ENCODE measurements at regions not wholly inside any gene's neighbourhood (a gene's known extent, or its start where the extent isn't known, plus 50 kb on each side); places are given as distances from the start of the nearest gene placed in this dataset.
"Not testable (repeated sequence)": the region's sequence is repeated elsewhere in the genome, so short reads cannot be mapped to it uniquely, and the experiment has no call there.

DNA sequence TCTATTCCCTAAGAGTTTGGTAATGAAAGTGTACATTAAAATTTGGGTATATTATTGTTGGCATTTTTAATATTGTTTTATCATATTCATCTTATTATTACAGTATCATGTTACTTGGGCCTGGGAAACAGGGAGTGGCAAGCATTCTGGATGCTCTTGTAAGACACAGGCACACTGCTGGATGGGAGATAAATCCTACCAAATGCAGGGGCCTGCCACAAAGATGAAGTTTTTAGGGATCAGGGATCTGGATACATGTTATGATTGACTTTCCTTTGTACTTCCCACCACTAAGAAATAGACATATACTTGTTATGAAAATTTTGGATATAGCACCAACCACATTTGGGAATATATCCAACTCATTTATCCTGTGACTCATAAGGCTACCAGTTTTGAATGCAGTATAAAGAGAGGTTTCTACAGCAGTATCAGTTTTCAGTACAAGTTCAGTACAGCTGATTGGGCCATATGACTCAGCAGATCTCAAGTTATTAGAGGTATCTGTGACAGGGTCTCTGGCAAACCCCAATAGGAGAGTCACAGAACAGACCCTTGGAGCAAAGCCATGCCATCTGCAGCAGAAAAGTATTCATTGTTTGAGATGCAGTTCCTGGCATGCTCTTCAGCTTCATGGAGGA is 360.1 kb downstream of the DMAC1 start:
- Mint-ChIP-seq H3K4me3 (no peak overlapping the region), H3K27me3 (peaks cover 16% of the 10 kb centered on the region), H3K9me3 (no peaks in the 10 kb centered on the region), H3K4me1 (ENCODE audit: low read depth) (no peaks in the 10 kb centered on the region), H3K27ac (no peak overlapping the region), H3K36me3 (ENCODE audit: low read depth) (no peaks in the 10 kb centered on the region)

DNA sequence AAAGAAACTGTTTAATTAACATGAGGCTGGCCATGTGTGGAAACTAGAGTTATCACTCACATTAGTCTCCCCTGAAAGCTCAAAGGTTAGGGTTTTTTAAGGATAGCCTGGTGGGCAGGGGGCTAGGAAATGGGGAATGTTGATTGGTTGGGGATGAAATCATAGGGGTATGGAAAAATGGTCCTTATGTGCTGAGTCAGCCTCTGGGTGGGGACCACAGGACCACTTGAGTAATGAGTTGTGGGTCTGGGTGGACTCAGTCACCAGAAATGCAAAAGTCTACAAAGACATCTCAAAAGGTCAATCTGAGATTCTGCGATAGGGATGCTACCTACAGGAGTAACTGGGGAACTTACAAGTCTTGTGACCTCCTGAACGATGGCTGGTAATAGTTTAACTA is 362.8 kb downstream of the DMAC1 start:
- H3K9me3 Mint-ChIP-seq = peaks cover 7% of the 10 kb centered on the region
- H3K4me3 Mint-ChIP-seq = no peak overlapping the region
- H3K4me1 Mint-ChIP-seq (ENCODE audit: low read depth) = no peaks in the 10 kb centered on the region
- no peak overlapping the region for H3K27ac Mint-ChIP-seq
- H3K27me3 Mint-ChIP-seq = peaks cover 8% of the 10 kb centered on the region
- no peaks in the 10 kb centered on the region for H3K36me3 Mint-ChIP-seq (ENCODE audit: low read depth)

DNA sequence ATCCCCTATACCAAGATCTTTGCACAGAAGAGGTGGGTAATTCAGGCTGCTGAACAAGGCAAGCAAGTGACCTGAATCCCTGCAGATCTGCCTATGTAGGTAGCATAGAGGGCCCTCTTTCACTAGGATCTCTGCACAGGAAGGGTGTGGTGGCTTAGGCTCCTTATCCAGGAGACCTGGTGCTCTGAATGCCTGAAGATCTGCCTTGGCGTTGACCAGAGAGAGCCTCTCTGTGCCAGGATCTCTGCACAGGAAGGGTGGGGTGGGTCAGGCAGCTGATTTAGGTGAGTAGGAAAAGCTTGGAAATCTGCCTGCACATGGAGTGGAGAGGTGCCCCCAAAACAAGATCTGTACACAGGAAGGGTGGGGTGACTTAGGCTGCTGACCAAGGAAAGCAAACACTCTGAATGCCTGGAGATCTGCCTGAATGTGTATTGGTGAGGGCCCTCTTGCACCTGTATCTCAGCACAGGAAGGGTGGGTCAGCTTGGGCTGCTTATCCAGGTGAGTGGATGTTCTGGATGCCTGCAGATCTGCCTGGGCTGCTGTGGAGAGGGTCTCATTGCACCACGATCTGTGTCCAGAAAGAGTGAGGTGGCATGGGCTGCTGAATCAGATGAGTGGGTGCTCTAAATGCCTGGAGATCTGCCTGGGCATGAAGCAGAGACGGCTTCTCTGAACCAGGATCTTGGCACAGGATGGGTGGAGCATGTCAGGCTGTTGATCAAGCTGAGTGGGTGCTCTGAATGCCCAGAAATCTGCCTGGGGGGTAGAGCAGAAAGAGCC is 365.9 kb downstream of the DMAC1 start:
- Mint-ChIP-seq H3K27me3 (peaks cover 8% of the 10 kb centered on the region), H3K36me3 (ENCODE audit: low read depth) (no peaks in the 10 kb centered on the region), H3K27ac (no peak overlapping the region), H3K4me3 (no peak overlapping the region), H3K4me1 (ENCODE audit: low read depth) (no peaks in the 10 kb centered on the region), H3K9me3 (peaks cover 7% of the 10 kb centered on the region)

DNA sequence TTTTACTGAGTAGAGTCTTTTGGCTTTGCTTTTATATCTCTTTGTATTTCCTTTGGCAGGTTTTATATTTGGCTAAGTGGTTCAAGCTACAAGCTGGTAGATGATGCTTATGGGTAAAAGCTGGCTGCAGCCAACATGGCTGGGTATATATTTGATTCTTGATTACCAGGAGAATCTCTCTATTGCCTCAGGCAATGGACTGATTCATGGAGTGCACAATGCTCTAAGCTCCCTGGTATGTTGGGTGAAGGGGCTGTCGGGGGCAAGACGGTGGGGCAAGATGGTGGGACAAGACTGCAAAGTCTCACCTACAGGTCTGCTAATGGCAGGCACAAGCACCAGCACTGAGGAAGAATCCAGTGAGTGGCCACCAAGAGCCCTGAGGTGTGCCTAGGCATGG is 366.6 kb downstream of the DMAC1 start:
- no peaks in the 10 kb centered on the region for H3K36me3 Mint-ChIP-seq (ENCODE audit: low read depth)
- peaks cover 8% of the 10 kb centered on the region for H3K27me3 Mint-ChIP-seq
- H3K4me3 Mint-ChIP-seq = no peak overlapping the region
- H3K9me3 Mint-ChIP-seq = peaks cover 11% of the 10 kb centered on the region
- no peaks in the 10 kb centered on the region for H3K4me1 Mint-ChIP-seq (ENCODE audit: low read depth)
- H3K27ac Mint-ChIP-seq = no peak overlapping the region

DNA sequence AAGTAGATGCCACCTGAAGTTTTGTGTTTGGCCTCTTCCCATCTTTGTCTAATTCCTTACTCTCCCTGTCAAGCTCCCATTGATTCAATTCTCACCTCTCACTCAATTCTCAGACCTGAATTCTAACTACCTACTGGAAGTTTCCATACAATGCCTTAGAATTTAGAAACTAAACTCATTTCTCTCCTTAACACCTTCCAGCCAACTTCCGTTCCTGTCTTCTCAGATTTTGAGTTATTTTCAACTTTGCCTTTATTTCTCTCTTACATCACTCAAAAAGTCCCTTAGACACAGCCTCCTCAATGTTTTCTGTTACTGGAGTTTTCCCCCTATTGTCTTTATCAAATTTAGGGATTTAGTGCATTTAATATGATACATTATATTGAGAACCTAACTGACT is 382.2 kb downstream of the DMAC1 start:
- not testable (repeated sequence) for H3K4me3 Mint-ChIP-seq; H3K4me1 Mint-ChIP-seq (ENCODE audit: low read depth); H3K27me3 Mint-ChIP-seq; H3K9me3 Mint-ChIP-seq; H3K27ac Mint-ChIP-seq; H3K36me3 Mint-ChIP-seq (ENCODE audit: low read depth)

DNA sequence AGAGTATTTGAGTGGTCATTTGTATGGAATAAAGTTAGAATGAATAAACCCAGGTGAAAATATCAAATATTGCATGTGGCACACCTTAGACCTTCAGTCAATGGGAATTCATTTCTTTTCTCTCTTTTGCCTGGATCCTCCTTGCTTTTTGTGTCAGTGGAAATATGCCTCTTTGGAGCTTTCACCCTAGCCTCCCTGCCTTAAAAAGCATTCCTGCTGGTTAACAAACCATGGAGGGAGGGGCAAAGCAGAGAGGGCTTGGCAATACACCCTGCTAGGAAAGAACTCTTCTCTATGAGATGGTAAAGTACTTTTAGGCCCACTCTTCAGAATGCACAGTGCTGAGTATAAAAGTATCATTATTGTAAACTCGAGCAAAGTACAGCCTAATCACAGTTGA is 383.7 kb downstream of the DMAC1 start:
- no peaks in the 10 kb centered on the region for H3K36me3 Mint-ChIP-seq (ENCODE audit: low read depth)
- H3K4me1 Mint-ChIP-seq (ENCODE audit: low read depth) = no peaks in the 10 kb centered on the region
- no peak overlapping the region for H3K27ac Mint-ChIP-seq
- H3K9me3 Mint-ChIP-seq = peaks cover 5% of the 10 kb centered on the region
- H3K4me3 Mint-ChIP-seq = no peak overlapping the region
- H3K27me3 Mint-ChIP-seq = no peaks in the 10 kb centered on the region

DNA sequence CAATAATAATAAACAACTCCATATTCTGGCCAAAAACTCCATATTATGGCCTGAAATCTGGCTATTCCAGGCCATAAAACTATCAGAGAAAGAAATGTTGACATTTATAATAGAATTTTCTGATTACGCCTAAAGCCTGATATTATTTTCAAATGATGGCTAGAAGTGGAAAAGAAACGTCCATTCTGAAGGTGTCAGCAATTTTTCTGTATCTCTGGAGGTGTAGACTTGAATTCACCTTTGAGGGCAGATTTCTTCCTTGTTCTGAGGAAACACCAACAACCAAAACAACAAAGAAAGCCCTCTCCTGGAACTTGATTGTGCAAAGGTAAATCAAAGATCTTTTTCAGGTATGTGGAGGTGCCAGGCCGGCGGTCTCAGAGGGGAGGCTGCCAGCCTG is 390.7 kb downstream of the DMAC1 start:
- peaks cover 7% of the 10 kb centered on the region for H3K9me3 Mint-ChIP-seq
- peaks cover 22% of the 10 kb centered on the region for H3K4me1 Mint-ChIP-seq (ENCODE audit: low read depth)
- no peak overlapping the region for H3K4me3 Mint-ChIP-seq
- peaks cover 23% of the 10 kb centered on the region for H3K27me3 Mint-ChIP-seq
- H3K27ac Mint-ChIP-seq = no peak overlapping the region
- no peaks in the 10 kb centered on the region for H3K36me3 Mint-ChIP-seq (ENCODE audit: low read depth)

DNA sequence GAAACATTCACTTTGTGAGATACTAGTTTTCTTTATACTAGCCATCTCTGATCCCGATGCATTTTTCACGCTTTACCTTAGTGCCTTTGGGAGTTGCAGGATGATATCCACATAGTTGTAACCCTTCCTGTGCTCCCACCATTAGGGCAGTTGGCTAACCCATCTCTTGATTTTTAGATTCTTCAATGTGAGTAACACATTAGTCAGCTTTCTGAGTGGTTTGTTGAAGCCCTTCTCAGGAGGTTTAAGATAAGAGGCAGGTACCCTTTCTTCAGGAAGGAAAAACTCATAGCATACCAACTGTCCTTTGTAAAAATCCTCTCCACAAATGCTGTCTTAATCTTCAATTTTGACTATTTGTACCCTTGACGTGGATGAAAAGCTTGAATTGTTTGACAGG is 392.3 kb downstream of the DMAC1 start:
- no peaks in the 10 kb centered on the region for H3K36me3 Mint-ChIP-seq (ENCODE audit: low read depth)
- peaks cover 7% of the 10 kb centered on the region for H3K9me3 Mint-ChIP-seq
- no peak overlapping the region for H3K27ac Mint-ChIP-seq
- peaks cover 28% of the 10 kb centered on the region for H3K27me3 Mint-ChIP-seq
- H3K4me1 Mint-ChIP-seq (ENCODE audit: low read depth) = peaks cover 22% of the 10 kb centered on the region
- H3K4me3 Mint-ChIP-seq = no peak overlapping the region

DNA sequence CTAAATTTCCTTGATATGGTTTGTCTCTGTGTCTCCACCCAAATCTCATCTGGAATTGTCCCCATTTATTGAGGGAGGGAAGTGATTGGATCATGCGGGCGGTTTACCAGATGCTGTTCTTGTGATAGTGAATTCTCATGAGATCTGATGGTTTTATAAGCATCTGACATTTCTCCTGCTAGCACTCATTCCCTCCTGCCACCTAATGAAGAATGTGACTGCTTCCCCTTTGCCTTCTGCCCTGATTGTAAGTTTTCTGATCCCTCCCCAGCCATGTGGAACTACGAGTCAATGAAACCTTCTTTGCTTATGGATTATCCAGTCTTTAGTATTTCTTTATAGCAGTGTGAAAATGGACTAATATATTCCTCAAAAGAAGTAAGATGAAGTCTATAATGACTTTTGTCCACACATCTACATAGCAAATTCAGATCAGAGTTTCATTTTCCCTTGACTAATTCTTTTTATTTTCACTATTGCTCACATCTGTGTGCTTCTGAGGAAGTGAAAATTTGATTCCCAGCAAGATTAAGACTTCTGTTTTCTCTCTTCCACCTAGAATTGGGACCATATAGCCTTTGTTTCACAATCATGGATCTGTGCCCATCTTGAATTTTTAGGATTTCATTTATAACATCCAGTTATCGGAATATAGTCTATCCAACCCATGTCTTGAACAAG is 393.5 kb downstream of the DMAC1 start:
- Mint-ChIP-seq H3K36me3 (ENCODE audit: low read depth) (no peaks in the 10 kb centered on the region), H3K4me1 (ENCODE audit: low read depth) (peaks cover 22% of the 10 kb centered on the region), H3K27ac (peak overlapping the region; percentile 56), H3K27me3 (peaks cover 31% of the 10 kb centered on the region), H3K4me3 (no peak overlapping the region), H3K9me3 (peaks cover 7% of the 10 kb centered on the region)

DNA sequence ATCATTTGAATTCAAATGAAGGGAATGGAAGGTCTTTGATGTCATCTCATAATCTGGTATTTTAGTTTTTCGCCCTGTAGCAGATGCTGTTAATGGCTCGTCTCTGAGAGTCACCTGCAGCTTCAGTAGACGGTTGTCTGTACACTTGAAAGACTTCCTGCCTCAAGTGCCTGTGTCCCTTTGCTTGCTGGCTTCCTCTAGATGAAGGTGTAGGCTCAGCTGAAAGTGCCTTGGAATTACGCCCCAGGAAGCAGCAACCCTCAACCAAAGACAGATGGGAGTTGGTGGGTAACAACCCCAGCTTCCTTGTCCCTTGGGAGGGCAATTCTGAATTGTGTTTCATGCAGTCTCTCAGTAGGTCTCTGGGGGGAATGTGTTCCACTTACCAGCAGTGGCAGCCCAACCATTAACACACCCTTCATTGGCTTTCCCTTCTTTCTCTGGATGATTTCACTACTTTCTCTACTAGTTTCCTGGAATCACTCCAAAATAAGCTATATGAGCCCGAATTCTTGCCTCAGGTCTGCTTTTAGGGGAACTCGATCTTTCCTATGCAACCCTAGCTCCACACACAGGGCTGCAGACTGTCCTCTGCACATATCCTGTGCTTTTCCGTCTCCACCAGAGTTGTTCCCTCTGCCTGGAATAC is 395.6 kb downstream of the DMAC1 start:
- peaks cover 22% of the 10 kb centered on the region for H3K4me1 Mint-ChIP-seq (ENCODE audit: low read depth)
- peaks cover 7% of the 10 kb centered on the region for H3K9me3 Mint-ChIP-seq
- H3K36me3 Mint-ChIP-seq (ENCODE audit: low read depth) = no peaks in the 10 kb centered on the region
- H3K27me3 Mint-ChIP-seq = peaks cover 30% of the 10 kb centered on the region
- no peak overlapping the region for H3K4me3 Mint-ChIP-seq
- no peak overlapping the region for H3K27ac Mint-ChIP-seq

DNA sequence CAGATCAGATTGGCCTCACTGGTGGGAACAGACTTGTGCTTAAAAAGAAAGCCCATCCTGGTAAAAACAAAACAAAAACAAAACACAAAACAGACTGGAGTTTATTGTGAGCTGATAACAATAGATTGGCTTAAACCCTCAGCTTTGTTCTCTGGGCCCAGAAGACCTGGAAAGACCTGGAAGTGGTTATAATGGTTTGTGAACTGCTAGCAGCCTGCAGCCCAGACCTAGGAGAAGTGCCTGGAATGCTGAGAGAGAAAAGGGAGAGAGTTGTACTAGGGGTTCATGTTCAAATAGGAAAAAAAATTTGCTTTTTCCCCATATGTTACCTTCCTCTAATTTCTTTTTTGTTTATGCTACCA is 396.6 kb downstream of the DMAC1 start:
- H3K27me3 Mint-ChIP-seq = peaks cover 27% of the 10 kb centered on the region
- H3K4me1 Mint-ChIP-seq (ENCODE audit: low read depth) = peaks cover 22% of the 10 kb centered on the region
- no peaks in the 10 kb centered on the region for H3K36me3 Mint-ChIP-seq (ENCODE audit: low read depth)
- no peak overlapping the region for H3K4me3 Mint-ChIP-seq
- no peak overlapping the region for H3K27ac Mint-ChIP-seq
- H3K9me3 Mint-ChIP-seq = peaks cover 3% of the 10 kb centered on the region

DNA sequence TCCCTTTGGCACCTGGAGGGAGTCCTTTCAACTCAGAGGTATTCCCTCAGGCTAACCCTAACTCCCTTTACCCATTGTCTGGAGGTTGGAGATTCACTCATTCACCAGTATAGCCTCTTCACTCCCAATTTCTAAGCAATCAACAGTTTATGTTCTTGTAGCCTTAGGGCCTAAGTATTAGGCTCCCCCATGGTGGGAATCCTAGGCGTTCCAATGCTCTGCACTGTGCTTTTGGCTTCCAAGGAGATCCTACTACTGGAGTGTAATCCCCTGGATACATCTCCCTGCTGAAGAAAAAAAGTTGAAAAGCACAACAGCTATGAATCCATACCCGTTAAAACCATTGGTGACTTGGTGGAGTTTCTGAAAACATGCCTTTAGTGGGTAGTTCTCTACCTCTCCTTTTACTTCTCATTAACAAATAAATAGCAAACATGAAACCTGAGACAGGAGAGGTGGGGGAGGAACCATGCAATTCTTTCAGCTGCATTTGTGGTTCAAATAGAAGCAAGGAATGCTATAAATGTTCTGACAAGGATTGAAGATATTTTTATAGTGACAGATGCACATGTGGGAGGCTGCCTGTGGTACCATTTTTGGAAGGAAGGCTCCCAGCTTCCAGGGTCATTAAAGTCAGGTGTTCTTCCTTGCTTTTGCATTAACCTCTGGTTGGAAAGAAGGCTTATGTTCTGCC is 397.1 kb downstream of the DMAC1 start:
- Mint-ChIP-seq H3K27me3 (peaks cover 24% of the 10 kb centered on the region), H3K4me3 (no peak overlapping the region), H3K36me3 (ENCODE audit: low read depth) (no peaks in the 10 kb centered on the region), H3K9me3 (peaks cover under 1% of the 10 kb centered on the region), H3K27ac (no peak overlapping the region), H3K4me1 (ENCODE audit: low read depth) (peaks cover 19% of the 10 kb centered on the region)

DNA sequence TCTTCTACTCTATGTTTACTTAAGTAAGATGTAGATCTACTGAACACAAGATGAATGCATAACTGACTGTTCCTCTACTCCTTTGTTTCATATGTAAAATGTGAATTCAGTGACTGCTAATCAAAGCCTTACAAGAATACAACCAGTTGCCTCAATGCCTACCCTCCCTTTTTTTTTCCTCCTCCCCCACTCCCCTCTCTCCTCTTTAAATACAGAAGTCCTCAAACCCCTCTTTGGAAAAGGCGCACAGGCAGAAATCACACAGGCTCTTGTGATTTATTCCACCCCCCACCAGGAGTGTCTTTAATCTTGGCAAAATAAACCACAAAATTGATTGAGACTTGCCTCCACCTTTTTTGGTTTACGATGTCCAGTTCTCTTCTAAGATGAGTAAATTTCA is 398.5 kb downstream of the DMAC1 start:
- Mint-ChIP-seq H3K9me3 (no peaks in the 10 kb centered on the region), H3K36me3 (ENCODE audit: low read depth) (no peaks in the 10 kb centered on the region), H3K27me3 (peaks cover 24% of the 10 kb centered on the region), H3K4me3 (no peak overlapping the region), H3K4me1 (ENCODE audit: low read depth) (peaks cover 7% of the 10 kb centered on the region), H3K27ac (no peak overlapping the region)

DNA sequence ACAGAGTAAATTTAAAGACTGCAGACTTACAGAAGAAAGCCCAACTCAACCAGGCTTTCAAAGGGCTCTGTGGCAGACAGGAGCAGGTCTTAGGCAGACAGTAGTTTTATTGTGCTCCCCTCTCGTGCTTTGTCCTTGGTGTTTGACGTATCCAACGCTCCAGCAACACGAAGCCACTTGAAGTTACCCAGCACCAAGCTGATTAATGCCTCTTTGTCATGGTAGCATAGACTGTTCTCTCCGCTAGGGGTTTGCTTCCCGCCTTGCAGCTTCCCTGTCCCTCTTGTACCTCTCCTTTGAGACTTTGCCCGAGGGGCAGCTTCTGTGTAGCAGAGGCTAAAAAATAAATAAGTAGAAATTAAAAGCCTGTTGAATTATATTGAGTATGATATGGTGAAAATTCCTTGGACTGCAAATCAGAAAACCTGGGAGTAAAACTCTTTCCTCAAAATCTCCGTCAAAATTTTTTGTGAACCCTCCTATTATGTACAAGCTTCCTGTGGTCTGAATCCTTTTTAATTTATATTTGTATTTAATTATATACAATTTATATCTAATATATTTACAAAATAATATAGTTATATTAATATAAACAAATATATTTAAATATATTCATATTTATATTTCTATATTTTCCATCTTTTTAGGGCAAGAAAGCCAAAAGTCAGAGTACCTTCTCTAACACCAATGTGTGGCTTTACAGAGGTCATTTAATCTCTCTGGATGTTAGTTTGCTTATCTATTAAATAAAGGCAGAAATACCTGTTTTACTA is 405.4 kb downstream of the DMAC1 start:
- no peaks in the 10 kb centered on the region for H3K9me3 Mint-ChIP-seq
- H3K36me3 Mint-ChIP-seq (ENCODE audit: low read depth) = no peaks in the 10 kb centered on the region
- no peak overlapping the region for H3K4me3 Mint-ChIP-seq
- H3K4me1 Mint-ChIP-seq (ENCODE audit: low read depth) = no peaks in the 10 kb centered on the region
- H3K27me3 Mint-ChIP-seq = peaks cover 9% of the 10 kb centered on the region
- H3K27ac Mint-ChIP-seq = no peak overlapping the region

All from stimulated activated naive CD8-positive, alpha-beta T cell treated with anti-CD3 and anti-CD28 coated beads, Interleukin-15, Interleukin-2, amounts not matched to agents 100 ng/mL and 50 ng/mL, for 24 hours (primary cell).